K562 (cell line): ENCODE measurements at regions not wholly inside any gene's neighbourhood (a gene's known extent, or its start where the extent isn't known, plus 50 kb on each side); places are given as distances from the start of the nearest gene placed in this dataset.

Source experiments
- ADNP ChIP-seq: fragments of 200-800 bp; sonication (Bioruptor generic); IDR thresholded peaks from 2 replicates; pipeline ENCODE4 v1.6.1; 2016; ENCODE audit warnings: missing genetic modification characterization, missing compliant biosample characterization
- BRD9 ChIP-seq: fragments of 450-650 bp; IDR thresholded peaks from 2 replicates; pipeline ENCODE4 v1.6.1; 2018; ENCODE audit warnings: low read depth; ENCODE audit not compliant: partially characterized antibody
- CHAMP1 ChIP-seq: fragments of 450-650 bp; IDR thresholded peaks from 2 replicates; pipeline ENCODE4 v1.6.1; 2016; ENCODE audit warnings: mild to moderate bottlenecking
- HEY1 ChIP-seq: fragments of 250-450 bp; sonication (Bioruptor Pico); IDR thresholded peaks from 2 replicates; pipeline ENCODE4 v1.5.0; 2020; ENCODE audit warnings: mild to moderate bottlenecking, moderate library complexity, borderline replicate concordance
- IFI16 ChIP-seq: fragments of 250-450 bp; sonication (Bioruptor Pico); IDR thresholded peaks from 2 replicates; pipeline ENCODE4 v2.1.2; 2022; ENCODE audit warnings: mild to moderate bottlenecking, inconsistent platforms
- MBD2 ChIP-seq: sonication (generic); IDR thresholded peaks from 2 replicates; pipeline ENCODE4 v1.6.1; 2016; ENCODE audit warnings: low read depth, borderline replicate concordance
- NEUROD1 ChIP-seq: fragments of 150-350 bp; IDR thresholded peaks from 2 replicates; pipeline ENCODE4 v1.6.1; 2014; ENCODE audit warnings: borderline replicate concordance, low read length, low read depth; ENCODE audit not compliant: partially characterized antibody
- NFIX ChIP-seq: fragments of 250-450 bp; sonication (Bioruptor Pico); IDR thresholded peaks from 2 replicates; pipeline ENCODE4 v1.4.0; 2020; ENCODE audit warnings: low read depth, mild to moderate bottlenecking, moderate library complexity
- NR3C1 ChIP-seq: sonication (generic); formaldehyde crosslinking; IDR thresholded peaks from 2 replicates; pipeline ENCODE4 v1.8.1; 2022; ENCODE audit warnings: missing genetic modification reagents
- NRF1 ChIP-seq, 2 experiments: fragments of 450-650 bp; IDR thresholded peaks in 1 of 2; conservative IDR thresholded peaks in 1 of 2; 2 replicates each; pipeline ENCODE4 v1.6.1; 2014; ENCODE audit warnings: mild to moderate bottlenecking in 2 of 2
- PHTF2 ChIP-seq: fragments of 250-450 bp; sonication (Bioruptor Pico); IDR thresholded peaks from 2 replicates; pipeline ENCODE4 v1.5.0; 2021; ENCODE audit warnings: mild to moderate bottlenecking
- PML ChIP-seq: IDR thresholded peaks from 2 replicates; pipeline ENCODE4 v1.6.1; 2012; ENCODE audit warnings: low read length, inconsistent platforms
- RB1 ChIP-seq: fragments of 450-650 bp; IDR thresholded peaks from 2 replicates; pipeline ENCODE4 v1.6.1; 2017; ENCODE audit warnings: low read depth, mild to moderate bottlenecking
- RBBP5 ChIP-seq: fragments of 200-600 bp; sonication (generic); IDR thresholded peaks from 2 replicates; pipeline ENCODE4 v1.6.1; 2012; ENCODE audit warnings: borderline replicate concordance, mild to moderate bottlenecking, low read length, control low read depth, inconsistent platforms; ENCODE audit not compliant: insufficient read depth, poor library complexity, severe bottlenecking
- SAP30 ChIP-seq: fragments of 200-600 bp; sonication (generic); IDR thresholded peaks from 2 replicates; pipeline ENCODE4 v1.6.1; 2012; ENCODE audit warnings: borderline replicate concordance, low read depth, mild to moderate bottlenecking, moderate library complexity, low read length, control low read depth, inconsistent platforms; ENCODE audit not compliant: insufficient read depth, poor library complexity, severe bottlenecking
- TBL1XR1 ChIP-seq, 2 experiments: IDR thresholded peaks; 2 replicates each; pipeline ENCODE4 v1.6.1; 2012; ENCODE audit warnings: improper control_type of control experiment in 2 of 2, low read length in 2 of 2, mild to moderate bottlenecking in 1 of 2
- TOE1 ChIP-seq, 2 experiments: fragments of 450-650 bp in 1 of 2; sonication (generic) in 1 of 2; formaldehyde crosslinking in 1 of 2; IDR thresholded peaks; 2 replicates each; pipeline versions ENCODE4 v1.7.1 to v1.8.0; 2016 to 2022; ENCODE audit warnings: borderline replicate concordance in 2 of 2, mild to moderate bottlenecking in 2 of 2, antibody characterized with exemption in 1 of 2, inconsistent platforms in 1 of 2, low read depth in 1 of 2, missing genetic modification reagents in 1 of 2, moderate library complexity in 1 of 2
- ZBED1 ChIP-seq: IDR thresholded peaks from 2 replicates; pipeline ENCODE4 v1.6.1; 2014
- ZNF124 ChIP-seq: sonication (generic); formaldehyde crosslinking; IDR thresholded peaks from 2 replicates; pipeline ENCODE4 v1.8.1; 2022; ENCODE audit warnings: missing genetic modification reagents
- ZNF133 ChIP-seq: fragments of 250-450 bp; sonication (Bioruptor Pico); IDR thresholded peaks from 2 replicates; pipeline ENCODE4 v1.4.0; 2020; ENCODE audit warnings: mild to moderate bottlenecking
- ZNF274 ChIP-seq: IDR thresholded peaks from 2 replicates; pipeline ENCODE4 v1.6.1; 2011; ENCODE audit warnings: low read depth, mild to moderate bottlenecking, low read length, moderate library complexity, borderline replicate concordance
- ZNF561 ChIP-seq: fragments of 450-650 bp; formaldehyde crosslinking; conservative IDR thresholded peaks from 2 replicates; pipeline ENCODE4 v1.4.0; 2020; ENCODE audit warnings: mild to moderate bottlenecking, moderate library complexity

GRCh38 chrX:15947648-15948317 is 93.2 kb upstream of the AP1S2 start (continued):
- TF ChIP-seq NRF1 (conservative IDR thresholded peaks at IDR 0.05 in 1 of 2, IDR thresholded peaks at IDR 0.05 in 1 of 2), result no peak
- TF ChIP-seq MBD2, result 0 out of 2 replicates have a peak, but pooled peaks have one; percentile 15
- TF ChIP-seq TBL1XR1 (IDR thresholded peaks at IDR 0.05; ENCODE audit: low read length in 2 of 2), result peak in 1 of 2 experiments; percentile 36; a peak in 1 of 4 replicates
- TF ChIP-seq IFI16, result no peak
- TF ChIP-seq CHAMP1, result no peak
- no peak for TF ChIP-seq ZNF133 (CRISPR knock-in tag)
- TF ChIP-seq RB1, result no peak
- no peak for TF ChIP-seq NR3C1 (CRISPR knock-in tag)
- TF ChIP-seq ZNF124 (CRISPR knock-in tag), result no peak
- TF ChIP-seq ZBED1, result no peak
- TF ChIP-seq BRD9, result no peak
- no peak for TF ChIP-seq HEY1 (CRISPR knock-in tag)
- no peak for TF ChIP-seq ADNP (tag)
- peak; percentile 53 for TF ChIP-seq NEUROD1
- no peak for TF ChIP-seq ZNF274
- no peak for TF ChIP-seq PML
- TF ChIP-seq NFIX (CRISPR knock-in tag), result no peak
- TF ChIP-seq SAP30, result no peak
- peak; percentile 46; the same call in 1 of the 2 replicates for TF ChIP-seq TOE1 (IDR thresholded peaks at IDR 0.05; ENCODE audit: borderline replicate concordance)
- TF ChIP-seq TOE1 (CRISPR knock-in tag; IDR thresholded peaks at IDR 0.05; ENCODE audit: borderline replicate concordance, low read depth), result no peak
- TF ChIP-seq PHTF2, result no peak
- no peak for TF ChIP-seq ZNF561 (CRISPR knock-in tag)
- TF ChIP-seq RBBP5, result no peak
